Parathyroid adenoma (tissue), 2 donors: ENCODE measurements at regions not wholly inside any gene's neighbourhood (a gene's known extent, or its start where the extent isn't known, plus 50 kb on each side); places are given as distances from the start of the nearest gene placed in this dataset.

ENCODE experiments used
- H2AFZ ChIP-seq: fragments of 300-600 bp; sonication (generic); one replicate; pipeline ENCODE4 v1.7.0; 2017; ENCODE audit warnings: antibody characterized with exemption, mild to moderate bottlenecking
- H3K27ac ChIP-seq: fragments of 300-600 bp; sonication (generic); one replicate; pipeline ENCODE4 v1.7.0; 2017
- H3K27me3 ChIP-seq: fragments of 300-600 bp; sonication (generic); one replicate; pipeline ENCODE4 v1.7.0; 2017; ENCODE audit warnings: low read length; ENCODE audit not compliant: control insufficient read depth, insufficient read depth
- H3K36me3 ChIP-seq: fragments of 300-600 bp; sonication (generic); one replicate; pipeline ENCODE4 v1.7.0; 2017; ENCODE audit warnings: low read length; ENCODE audit not compliant: control insufficient read depth, insufficient read depth
- H3K4me1 ChIP-seq: fragments of 300-600 bp; sonication (generic); one replicate; pipeline ENCODE4 v1.7.0; 2017; ENCODE audit warnings: control low read depth
- H3K4me2 ChIP-seq: fragments of 300-600 bp; sonication (generic); one replicate; pipeline ENCODE4 v1.7.0; 2017; ENCODE audit warnings: low read length
- H3K4me3 ChIP-seq: fragments of 300-600 bp; sonication (generic); one replicate; pipeline ENCODE4 v1.7.0; 2017; ENCODE audit warnings: low read depth, low read length
- H3K79me2 ChIP-seq: fragments of 300-600 bp; sonication (generic); one replicate; pipeline ENCODE4 v1.7.0; 2017; ENCODE audit warnings: control low read depth
- H3K9ac ChIP-seq: fragments of 300-600 bp; sonication (generic); one replicate; pipeline ENCODE4 v1.7.0; 2017; ENCODE audit warnings: mild to moderate bottlenecking
- H3K9me3 ChIP-seq: fragments of 300-600 bp; sonication (generic); one replicate; pipeline ENCODE4 v1.7.0; 2017; ENCODE audit warnings: low read length; ENCODE audit not compliant: control insufficient read depth
- CTCF ChIP-seq: fragments of 300-600 bp; sonication (generic); IDR thresholded peaks from one replicate; pipeline ENCODE4 v1.7.0; 2017; ENCODE audit warnings: antibody characterized with exemption, mild to moderate bottlenecking
- donor health status: primary hyperparathyroidism.

DNA sequence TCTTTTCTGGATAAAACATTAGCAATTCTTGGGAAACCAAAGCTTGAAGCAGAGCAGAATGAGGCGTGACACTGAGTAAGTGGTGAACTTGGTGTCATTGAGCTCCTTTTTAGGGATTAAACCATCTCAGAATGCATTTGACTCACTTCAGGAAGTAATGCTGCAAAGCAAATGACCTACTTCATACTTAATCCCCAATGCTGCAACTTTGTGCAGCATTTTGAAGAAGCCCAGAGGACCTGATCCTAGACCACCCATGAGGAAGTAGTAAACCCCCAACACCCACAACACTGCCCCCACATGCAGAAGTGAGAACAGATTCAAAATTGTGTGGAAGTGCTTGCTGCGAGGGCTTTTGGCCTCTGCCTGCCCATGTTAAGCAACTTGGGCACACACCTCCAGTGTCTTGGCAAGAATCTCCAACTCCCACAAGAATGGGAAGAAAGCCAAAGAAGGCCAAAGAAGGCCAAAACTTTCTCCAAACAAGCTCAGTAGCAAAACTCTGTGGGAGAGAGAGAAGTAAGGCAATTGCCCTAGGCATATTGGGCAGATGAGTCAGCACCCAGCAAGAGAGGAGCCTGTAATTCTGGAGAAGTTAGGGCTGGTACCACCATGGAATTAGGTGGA, 69.2 kb upstream of the ETV6 start:
- peak overlapping the region; percentile 2 for H2AFZ ChIP-seq
- no peak overlapping the region for H3K4me2 ChIP-seq
- no peak overlapping the region for H3K27ac ChIP-seq
- H3K4me3 ChIP-seq: no peak overlapping the region
- H3K79me2 ChIP-seq: no peaks in the 10 kb centered on the region
- no peaks in the 10 kb centered on the region for H3K9me3 ChIP-seq
- no peaks in the 10 kb centered on the region for H3K4me1 ChIP-seq
- H3K9ac ChIP-seq: no peak overlapping the region
- no peaks in the 10 kb centered on the region for H3K27me3 ChIP-seq
- H3K36me3 ChIP-seq: no peaks in the 10 kb centered on the region
- no peak for TF ChIP-seq CTCF

DNA sequence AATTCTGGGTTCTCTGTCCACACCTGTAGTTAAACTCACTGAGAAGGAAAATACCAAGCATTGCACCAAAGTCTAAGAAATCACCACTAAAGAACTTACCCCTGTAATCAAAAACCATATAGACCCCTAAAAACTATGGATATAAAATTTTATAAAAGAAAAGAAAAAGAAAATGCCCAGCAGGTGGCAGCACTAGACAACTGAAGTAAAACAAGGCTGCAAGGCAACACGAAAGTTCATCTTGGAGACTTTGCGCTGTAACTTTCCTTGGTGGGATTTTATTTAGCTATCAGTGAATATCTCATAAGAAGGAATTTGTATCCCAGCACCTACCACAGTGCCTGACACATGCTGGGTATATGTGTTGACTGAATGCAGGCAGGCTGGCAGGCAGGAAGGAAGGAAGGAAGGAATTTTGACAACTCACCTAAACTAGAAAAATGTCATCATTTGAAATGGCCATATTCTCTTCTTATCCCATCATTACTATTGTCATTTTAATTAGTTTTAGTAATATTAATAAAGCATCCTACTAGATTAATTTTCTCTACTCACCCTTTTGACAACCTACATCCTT, 68.2 kb upstream of the ETV6 start:
- Histone ChIP-seq H3K9ac (no peak overlapping the region), H3K27ac (no peak overlapping the region), H3K9me3 (no peaks in the 10 kb centered on the region), H2AFZ (peak overlapping the region; percentile 6), H3K4me1 (no peaks in the 10 kb centered on the region), H3K27me3 (no peaks in the 10 kb centered on the region), H3K79me2 (no peaks in the 10 kb centered on the region), H3K4me2 (no peak overlapping the region), H3K36me3 (no peaks in the 10 kb centered on the region), H3K4me3 (no peak overlapping the region)
- TF ChIP-seq CTCF: peak; percentile 74

DNA sequence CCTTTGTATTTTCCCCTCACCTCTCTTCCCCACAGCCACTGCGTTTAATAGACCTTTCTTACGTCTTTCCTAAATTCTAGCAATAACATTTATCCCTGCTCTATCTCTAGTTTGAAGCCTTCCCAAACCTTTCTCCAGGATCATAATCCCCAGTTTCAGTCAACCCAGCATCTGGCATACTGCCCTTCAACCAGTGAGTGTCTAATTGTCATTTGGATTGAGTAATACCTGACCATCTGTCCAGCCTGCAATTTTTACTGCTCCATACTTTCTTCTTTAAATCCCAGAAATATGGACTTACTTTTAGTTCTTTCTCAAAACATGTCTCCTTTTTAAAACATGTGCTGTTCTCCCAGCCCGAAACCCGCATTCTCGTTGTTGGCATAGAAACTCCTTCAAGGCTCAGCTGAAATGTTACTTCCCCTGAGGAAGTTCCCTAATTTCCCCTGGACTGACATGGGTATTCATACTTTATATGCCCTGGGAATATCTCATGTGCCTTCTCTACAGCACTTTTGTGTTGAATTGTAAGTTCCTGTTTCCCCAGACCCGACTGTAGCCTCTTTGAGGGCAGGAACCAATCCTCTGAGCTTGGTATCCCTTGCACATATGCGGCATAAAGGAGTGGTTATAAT, 65.1 kb upstream of the ETV6 start:
- Histone ChIP-seq H3K27ac (no peak overlapping the region), H3K4me1 (no peaks in the 10 kb centered on the region), H3K4me2 (no peak overlapping the region), H3K9me3 (no peaks in the 10 kb centered on the region), H3K79me2 (no peaks in the 10 kb centered on the region), H3K4me3 (no peak overlapping the region), H3K27me3 (no peaks in the 10 kb centered on the region), H2AFZ (no peak overlapping the region), H3K9ac (no peak overlapping the region), H3K36me3 (no peaks in the 10 kb centered on the region)
- TF ChIP-seq CTCF: no peak

GRCh38 chr12:11592484-11592883, 57.0 kb upstream of the ETV6 start:
- Histone ChIP-seq H3K27ac (no peak overlapping the region), H3K4me2 (no peak overlapping the region), H3K4me3 (no peak overlapping the region), H2AFZ (no peak overlapping the region), H3K36me3 (no peaks in the 10 kb centered on the region), H3K79me2 (no peaks in the 10 kb centered on the region), H3K4me1 (no peaks in the 10 kb centered on the region), H3K9ac (no peak overlapping the region), H3K27me3 (no peaks in the 10 kb centered on the region), H3K9me3 (no peaks in the 10 kb centered on the region)
- TF ChIP-seq CTCF: no peak
